ENCODE measurements at regions not wholly inside any gene's neighbourhood (a gene's known extent, or its start where the extent isn't known, plus 50 kb on each side); places are given as distances from the start of the nearest gene placed in this dataset.

DNA sequence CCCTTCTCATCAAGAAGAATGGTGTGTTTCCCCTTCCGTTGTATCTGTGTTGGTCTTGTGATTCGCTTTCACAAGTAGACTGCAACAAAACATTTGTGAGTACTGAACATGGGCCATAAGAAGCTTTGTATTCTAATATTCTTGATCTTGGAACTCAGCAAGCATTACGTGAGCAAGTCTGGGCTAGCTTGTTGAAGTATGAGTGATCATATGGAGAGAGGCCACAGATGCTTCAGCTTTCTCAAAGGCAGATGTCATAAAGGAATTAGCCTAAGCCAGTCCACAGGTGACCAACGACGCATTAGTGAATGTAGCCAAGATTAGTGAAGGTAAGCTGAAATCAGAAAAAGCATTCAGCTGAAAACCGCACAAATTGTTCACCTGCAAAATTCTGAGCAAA lies 609.6 kb upstream of the NEGR1 start:
- H3K9ac ChIP-seq (ENCODE audit: insufficient read depth, low read length, poor library complexity, severe bottlenecking) = no peak overlapping the region
- intact Hi-C loops (cut with micrococcal nuclease) = no loop called here
- Mint-ChIP-seq H3K27ac (no peak overlapping the region), H3K9me3 (peaks cover 0 to 2% (median 0%) of the 10 kb centered on the region in 7 donors), H3K4me1 (no peaks in the 10 kb centered on the region), H3K27me3 (ENCODE audit: low read depth in 3 of 3) (no peaks in the 10 kb centered on the region), H3K36me3 (no peaks in the 10 kb centered on the region), H3K4me3 (no peak overlapping the region)
- TF ChIP-seq, protein P1, sequence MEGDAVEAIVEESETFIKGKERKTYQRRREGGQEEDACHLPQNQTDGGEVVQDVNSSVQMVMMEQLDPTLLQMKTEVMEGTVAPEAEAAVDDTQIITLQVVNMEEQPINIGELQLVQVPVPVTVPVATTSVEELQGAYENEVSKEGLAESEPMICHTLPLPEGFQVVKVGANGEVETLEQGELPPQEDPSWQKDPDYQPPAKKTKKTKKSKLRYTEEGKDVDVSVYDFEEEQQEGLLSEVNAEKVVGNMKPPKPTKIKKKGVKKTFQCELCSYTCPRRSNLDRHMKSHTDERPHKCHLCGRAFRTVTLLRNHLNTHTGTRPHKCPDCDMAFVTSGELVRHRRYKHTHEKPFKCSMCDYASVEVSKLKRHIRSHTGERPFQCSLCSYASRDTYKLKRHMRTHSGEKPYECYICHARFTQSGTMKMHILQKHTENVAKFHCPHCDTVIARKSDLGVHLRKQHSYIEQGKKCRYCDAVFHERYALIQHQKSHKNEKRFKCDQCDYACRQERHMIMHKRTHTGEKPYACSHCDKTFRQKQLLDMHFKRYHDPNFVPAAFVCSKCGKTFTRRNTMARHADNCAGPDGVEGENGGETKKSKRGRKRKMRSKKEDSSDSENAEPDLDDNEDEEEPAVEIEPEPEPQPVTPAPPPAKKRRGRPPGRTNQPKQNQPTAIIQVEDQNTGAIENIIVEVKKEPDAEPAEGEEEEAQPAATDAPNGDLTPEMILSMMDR (IDR thresholded peaks at IDR 0.05) = no peak
- H3K4me3 ChIP-seq (replicated peaks in 1 of 3; ENCODE audit: low read depth in 2 of 3, low read length in 3 of 3) = no peak overlapping the region
- H3K4me2 ChIP-seq (replicated peaks; ENCODE audit: extremely low read depth, low read length, poor library complexity, severe bottlenecking) = no peak overlapping the region
- no peaks in the 10 kb centered on the region for H3K36me3 ChIP-seq (replicated peaks in 1 of 2; ENCODE audit: control insufficient read depth in 1 of 2, insufficient read depth in 2 of 2, low read length in 2 of 2)
- no peaks in the 10 kb centered on the region for H4K20me1 ChIP-seq (ENCODE audit: insufficient read depth, low read length)
- no peak overlapping the region for H3K27ac ChIP-seq (ENCODE audit: low read depth in 1 of 2, low read length in 2 of 2)
- H3K27me3 ChIP-seq (ENCODE audit: control insufficient read depth in 2 of 2, insufficient read depth in 2 of 2, low read length in 2 of 2) = no peaks in the 10 kb centered on the region
- no peak for DNase-seq
- no peaks in the 10 kb centered on the region for H3K4me1 ChIP-seq (ENCODE audit: control insufficient read depth in 1 of 2, insufficient read depth in 2 of 2, low read length in 2 of 2)
- no peaks in the 10 kb centered on the region for H3K79me2 ChIP-seq (ENCODE audit: insufficient read depth, low read length)
- no peaks in the 10 kb centered on the region for H3K9me3 ChIP-seq (replicated peaks in 1 of 2; ENCODE audit: control insufficient read depth in 1 of 2, insufficient read depth in 1 of 2, low read length in 2 of 2)
- 89% methylated on average over 3 of the region's 6 CpGs for WGBS (ENCODE audit: insufficient coverage)
- H2AFZ ChIP-seq (ENCODE audit: insufficient read depth, low read depth, low read length, poor library complexity, severe bottlenecking) = no peak overlapping the region

DNA sequence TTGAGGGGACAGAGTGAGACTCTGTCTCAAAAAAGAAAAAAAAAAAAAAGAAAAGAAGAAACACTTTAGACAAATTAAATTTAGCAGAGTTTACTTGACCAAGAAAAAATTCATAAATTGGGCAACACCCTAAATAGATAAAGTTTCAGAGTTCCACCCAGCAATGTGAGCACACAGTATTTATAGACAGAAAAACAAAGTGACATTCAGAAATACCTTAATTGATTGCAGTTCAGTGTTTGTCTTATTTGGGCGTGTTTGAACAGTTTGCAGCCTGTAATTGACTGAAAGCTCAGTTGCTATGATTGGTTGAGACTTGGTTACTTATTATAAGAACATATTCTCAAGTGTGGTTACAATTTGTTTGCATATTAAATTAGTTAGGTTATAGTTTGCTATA lies 603.5 kb upstream of the NEGR1 start:
- intact Hi-C loops (cut with micrococcal nuclease) = no loop called here

More for the DNA sequence above, 603.5 kb upstream of the NEGR1 start:
- Histone ChIP-seq H3K4me3 (replicated peaks in 1 of 3; ENCODE audit: low read depth in 2 of 3, low read length in 3 of 3) (no peak overlapping the region), H3K4me1 (ENCODE audit: control insufficient read depth in 1 of 2, insufficient read depth in 2 of 2, low read length in 2 of 2) (no peaks in the 10 kb centered on the region), H3K36me3 (replicated peaks in 1 of 2; ENCODE audit: control insufficient read depth in 1 of 2, insufficient read depth in 2 of 2, low read length in 2 of 2) (no peaks in the 10 kb centered on the region), H3K9ac (ENCODE audit: insufficient read depth, low read length, poor library complexity, severe bottlenecking) (no peak overlapping the region), H4K20me1 (ENCODE audit: insufficient read depth, low read length) (no peaks in the 10 kb centered on the region), H3K79me2 (ENCODE audit: insufficient read depth, low read length) (no peaks in the 10 kb centered on the region), H3K4me2 (replicated peaks; ENCODE audit: extremely low read depth, low read length, poor library complexity, severe bottlenecking) (no peak overlapping the region), H3K9me3 (replicated peaks in 1 of 2; ENCODE audit: control insufficient read depth in 1 of 2, insufficient read depth in 1 of 2, low read length in 2 of 2) (no peaks in the 10 kb centered on the region), H2AFZ (ENCODE audit: insufficient read depth, low read depth, low read length, poor library complexity, severe bottlenecking) (no peak overlapping the region), H3K27me3 (ENCODE audit: control insufficient read depth in 2 of 2, insufficient read depth in 2 of 2, low read length in 2 of 2) (no peaks in the 10 kb centered on the region), H3K27ac (ENCODE audit: low read depth in 1 of 2, low read length in 2 of 2) (no peak overlapping the region)
- WGBS (ENCODE audit: insufficient coverage) = no CpG with 5 or more reads among the region's 1 CpG
- Mint-ChIP-seq H3K36me3 (no peaks in the 10 kb centered on the region), H3K27ac (no peak overlapping the region), H3K4me1 (no peaks in the 10 kb centered on the region), H3K4me3 (no peak overlapping the region), H3K9me3 (peaks cover 0 to 3% (median 1%) of the 10 kb centered on the region in 7 donors), H3K27me3 (ENCODE audit: low read depth in 3 of 3) (no peaks in the 10 kb centered on the region)
- no peak for DNase-seq
- TF ChIP-seq, protein P1 (IDR thresholded peaks at IDR 0.05) = no peak
